Endothelial cell (in vitro differentiated cells): ENCODE measurements at regions not wholly inside any gene's neighbourhood (a gene's known extent, or its start where the extent isn't known, plus 50 kb on each side); places are given as distances from the start of the nearest gene placed in this dataset.

Source experiments
- DNase-seq: peaks from one replicate; pipeline ENCODE4 v3.0.0; 2021; ENCODE audit warnings: low spot score
- H3K27ac Mint-ChIP-seq: one replicate; pipeline ENCODE4 v1.8.0; 2021; ENCODE audit warnings: mixed read lengths, inconsistent platforms; ENCODE audit not compliant: unreplicated experiment
- H3K27me3 Mint-ChIP-seq: one replicate; pipeline ENCODE4 v1.8.0; 2021; ENCODE audit warnings: mild to moderate bottlenecking, moderate library complexity, mixed read lengths, inconsistent platforms; ENCODE audit not compliant: unreplicated experiment
- H3K36me3 Mint-ChIP-seq: one replicate; pipeline ENCODE4 v1.8.0; 2021; ENCODE audit warnings: mild to moderate bottlenecking, low read depth, mixed read lengths, inconsistent platforms; ENCODE audit not compliant: unreplicated experiment
- H3K4me1 Mint-ChIP-seq: one replicate; pipeline ENCODE4 v1.8.0; 2021; ENCODE audit warnings: mild to moderate bottlenecking, mixed read lengths, inconsistent platforms; ENCODE audit not compliant: unreplicated experiment
- H3K4me3 Mint-ChIP-seq: one replicate; pipeline ENCODE4 v1.8.0; 2021; ENCODE audit warnings: mild to moderate bottlenecking, mixed read lengths, inconsistent platforms; ENCODE audit not compliant: unreplicated experiment
- H3K9me3 Mint-ChIP-seq: one replicate; pipeline ENCODE4 v1.8.0; 2021; ENCODE audit warnings: mixed read lengths, inconsistent platforms; ENCODE audit not compliant: unreplicated experiment
- CTCF ChIP-seq: fragments of 200-600 bp; sonication (generic); IDR thresholded peaks from one replicate; pipeline ENCODE4 v1.5.0; 2021; ENCODE audit warnings: antibody characterized with exemption; ENCODE audit not compliant: unreplicated experiment

GRCh38 chr2:5985536-5986385 is 293.6 kb downstream of the SOX11 start:
- H3K4me1 Mint-ChIP-seq, result no peaks in the 10 kb centered on the region
- no peaks in the 10 kb centered on the region for H3K36me3 Mint-ChIP-seq
- H3K27me3 Mint-ChIP-seq, result peaks cover 2% of the 10 kb centered on the region
- DNase-seq, result no peak
- TF ChIP-seq CTCF, result no peak
- H3K9me3 Mint-ChIP-seq, result peaks cover 5% of the 10 kb centered on the region
- no peak overlapping the region for H3K4me3 Mint-ChIP-seq
- no peak overlapping the region for H3K27ac Mint-ChIP-seq

- no peak for DNase-seq
- Mint-ChIP-seq H3K9me3 (peaks cover 5% of the 10 kb centered on the region), H3K4me1 (no peaks in the 10 kb centered on the region), H3K27me3 (peaks cover 2% of the 10 kb centered on the region), H3K27ac (no peak overlapping the region), H3K36me3 (no peaks in the 10 kb centered on the region), H3K4me3 (no peak overlapping the region)
- no peak for TF ChIP-seq CTCF
Observed at GRCh38 chr2:5986801-5987787, 294.9 kb downstream of the SOX11 start.

GRCh38 chr2:5988120-5988519 is 295.9 kb downstream of the SOX11 start:
- Mint-ChIP-seq H3K36me3 (no peaks in the 10 kb centered on the region), H3K4me3 (no peak overlapping the region), H3K4me1 (no peaks in the 10 kb centered on the region), H3K9me3 (peaks cover 5% of the 10 kb centered on the region), H3K27me3 (no peaks in the 10 kb centered on the region), H3K27ac (no peak overlapping the region)
- no peak for DNase-seq
- no peak for TF ChIP-seq CTCF

- Mint-ChIP-seq H3K36me3 (no peaks in the 10 kb centered on the region), H3K9me3 (no peaks in the 10 kb centered on the region)
Observed at GRCh38 chr2:5990086-5990485, 297.9 kb downstream of the SOX11 start.

More at GRCh38 chr2:5990086-5990485, 297.9 kb downstream of the SOX11 start:
- H3K4me1 Mint-ChIP-seq, result no peaks in the 10 kb centered on the region
- H3K27ac Mint-ChIP-seq, result no peak overlapping the region
- TF ChIP-seq CTCF, result no peak
- no peaks in the 10 kb centered on the region for H3K27me3 Mint-ChIP-seq
- H3K4me3 Mint-ChIP-seq, result no peak overlapping the region
- no peak for DNase-seq
